Cardiac muscle cell (in vitro differentiated cells and primary cell): ENCODE measurements at regions not wholly inside any gene's neighbourhood (a gene's known extent, or its start where the extent isn't known, plus 50 kb on each side); places are given as distances from the start of the nearest gene placed in this dataset.

Experiments used
- DNase-seq, 2 donors: peaks; one replicate each; pipeline versions ENCODE4 v3.0.0 to v3.0.0-alpha.2; 2010 to 2017; ENCODE audit warnings: low read depth in 1 of 2, low spot score in 1 of 2
- H3K27ac ChIP-seq: fragments of 200-600 bp; sonication (generic); 2 replicates; pipeline ENCODE4 v1.5.1; 2016
- H3K27me3 ChIP-seq: fragments of 200-600 bp; sonication (generic); 2 replicates; pipeline ENCODE4 v1.6.0; 2016; ENCODE audit warnings: control low read depth
- H3K36me3 ChIP-seq: fragments of 200-600 bp; sonication (generic); 2 replicates; pipeline ENCODE4 v1.5.1; 2016; ENCODE audit warnings: control low read depth
- H3K4me1 ChIP-seq: fragments of 200-600 bp; sonication (generic); 2 replicates; pipeline ENCODE4 v1.8.1; 2017; ENCODE audit warnings: low read depth, mild to moderate bottlenecking, mixed run types
- H3K4me3 ChIP-seq: fragments of 200-600 bp; sonication (generic); 2 replicates; pipeline ENCODE4 v1.5.1; 2016; ENCODE audit warnings: mild to moderate bottlenecking
- H3K9me3 ChIP-seq: fragments of 200-600 bp; sonication (generic); 2 replicates; pipeline ENCODE4 v1.5.1; 2017; ENCODE audit warnings: low read depth, mild to moderate bottlenecking, control low read depth
- CTCF ChIP-seq: IDR thresholded peaks from 2 replicates; pipeline ENCODE4 v1.5.1; 2012; ENCODE audit warnings: low read depth, mild to moderate bottlenecking, low read length

- no peak for DNase-seq
- Histone ChIP-seq H3K4me1 (no peaks in the 10 kb centered on the region), H3K9me3 (no peaks in the 10 kb centered on the region), H3K36me3 (no peaks in the 10 kb centered on the region), H3K27me3 (no peaks in the 10 kb centered on the region), H3K27ac (no peak overlapping the region), H3K4me3 (no peak overlapping the region)
- TF ChIP-seq CTCF, result no peak
Measured at GRCh38 chrX:25226151-25226550, 210.4 kb upstream of the ARX start.

- DNase-seq, result no peak
- Histone ChIP-seq H3K36me3 (no peaks in the 10 kb centered on the region), H3K9me3 (no peaks in the 10 kb centered on the region), H3K27me3 (no peaks in the 10 kb centered on the region), H3K4me1 (no peaks in the 10 kb centered on the region), H3K4me3 (no peak overlapping the region), H3K27ac (no peak overlapping the region)
- no peak for TF ChIP-seq CTCF
Measured at GRCh38 chrX:25219480-25219879, 203.7 kb upstream of the ARX start.

- Histone ChIP-seq H3K4me1 (no peaks in the 10 kb centered on the region), H3K36me3 (no peaks in the 10 kb centered on the region), H3K4me3 (no peak overlapping the region), H3K9me3 (no peaks in the 10 kb centered on the region), H3K27ac (no peak overlapping the region), H3K27me3 (no peaks in the 10 kb centered on the region)
- no peak for DNase-seq
- TF ChIP-seq CTCF, result no peak
Measured at GRCh38 chrX:25213611-25214010, 197.8 kb upstream of the ARX start.

- no peaks in the 10 kb centered on the region for H3K4me1 ChIP-seq
- H3K27me3 ChIP-seq, result no peaks in the 10 kb centered on the region
- no peaks in the 10 kb centered on the region for H3K36me3 ChIP-seq
- no peak for TF ChIP-seq CTCF
- no peak overlapping the region for H3K4me3 ChIP-seq
- no peak overlapping the region for H3K27ac ChIP-seq
- DNase-seq, result no peak
- no peaks in the 10 kb centered on the region for H3K9me3 ChIP-seq
Measured at GRCh38 chrX:25207803-25208475, 192.2 kb upstream of the ARX start.

- Histone ChIP-seq H3K4me1 (no peaks in the 10 kb centered on the region), H3K4me3 (no peak overlapping the region), H3K27ac (no peak overlapping the region), H3K9me3 (no peaks in the 10 kb centered on the region), H3K36me3 (no peaks in the 10 kb centered on the region), H3K27me3 (no peaks in the 10 kb centered on the region)
- TF ChIP-seq CTCF, result no peak
- DNase-seq, result no peak
Measured at GRCh38 chrX:25206778-25207177, 191.0 kb upstream of the ARX start.
